Fibroblast of skin of back (primary cell): ENCODE measurements at regions not wholly inside any gene's neighbourhood (a gene's known extent, or its start where the extent isn't known, plus 50 kb on each side); places are given as distances from the start of the nearest gene placed in this dataset.
A peak's percentile ranks its signal among the peaks of the same experiment; 100 is the strongest.

Source experiments
- DNase-seq: peaks from one replicate; pipeline ENCODE4 v3.0.0-alpha.2; 2013

DNA sequence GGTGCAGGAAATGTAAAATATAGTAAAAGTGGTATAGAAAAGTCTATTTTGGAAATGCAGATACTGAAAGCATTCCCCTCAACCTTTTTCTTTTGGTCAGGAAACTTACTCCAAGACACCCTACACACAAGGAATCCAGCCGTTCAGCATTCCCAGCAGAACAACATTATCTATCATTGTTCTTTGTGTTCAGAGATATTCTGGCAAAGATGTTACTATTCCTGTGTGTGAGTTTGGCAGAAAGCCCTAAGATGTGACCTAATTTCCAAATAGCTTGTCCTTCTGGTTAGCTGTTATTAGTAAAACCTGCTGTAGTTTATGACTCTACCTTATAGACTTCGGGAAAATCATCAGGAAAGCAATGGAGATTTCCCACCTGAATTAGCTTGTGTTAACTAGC lies 78.1 kb upstream of the PELI1 start:
- DNase-seq = peak; percentile 31

DNA sequence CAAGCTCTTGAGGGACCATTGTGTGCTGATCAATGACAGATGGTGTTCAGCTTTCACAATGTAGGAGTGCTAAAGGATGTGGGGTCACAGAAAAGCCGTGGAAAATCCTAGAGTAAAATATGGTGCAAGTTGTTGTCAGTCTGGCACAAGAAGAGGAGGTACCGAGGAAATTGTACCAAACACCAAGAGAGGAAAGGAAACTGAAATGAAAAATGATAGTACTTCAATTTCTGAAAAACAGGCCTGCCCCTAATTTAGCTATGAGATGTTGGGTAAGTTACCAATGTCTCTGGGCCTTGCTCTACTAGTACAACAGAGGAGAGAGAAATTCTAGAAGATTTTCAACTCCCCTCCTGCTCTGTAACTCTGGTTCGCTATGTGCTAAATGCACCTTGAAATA lies 78.8 kb upstream of the PELI1 start:
- no peak for DNase-seq

DNA sequence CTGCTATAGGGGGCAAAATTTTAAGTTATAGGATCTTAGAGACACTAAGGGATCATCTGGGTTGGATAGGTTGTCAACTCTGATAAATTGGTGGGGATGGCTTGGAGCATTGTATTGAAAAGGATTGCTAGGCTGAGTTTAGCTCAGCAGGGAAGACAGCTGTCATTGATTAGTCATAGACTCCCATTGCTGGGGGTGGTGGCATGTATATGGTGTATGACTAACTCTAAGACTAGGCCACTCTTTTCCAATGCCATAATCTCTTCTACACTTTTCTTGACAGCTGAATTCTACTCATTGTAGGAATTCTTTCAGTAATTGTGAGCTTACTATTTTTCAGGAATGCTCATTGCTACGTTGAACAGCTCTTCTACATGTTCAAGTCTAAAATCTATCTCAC lies 81.3 kb upstream of the PELI1 start:
- DNase-seq = peak; percentile 86

DNA sequence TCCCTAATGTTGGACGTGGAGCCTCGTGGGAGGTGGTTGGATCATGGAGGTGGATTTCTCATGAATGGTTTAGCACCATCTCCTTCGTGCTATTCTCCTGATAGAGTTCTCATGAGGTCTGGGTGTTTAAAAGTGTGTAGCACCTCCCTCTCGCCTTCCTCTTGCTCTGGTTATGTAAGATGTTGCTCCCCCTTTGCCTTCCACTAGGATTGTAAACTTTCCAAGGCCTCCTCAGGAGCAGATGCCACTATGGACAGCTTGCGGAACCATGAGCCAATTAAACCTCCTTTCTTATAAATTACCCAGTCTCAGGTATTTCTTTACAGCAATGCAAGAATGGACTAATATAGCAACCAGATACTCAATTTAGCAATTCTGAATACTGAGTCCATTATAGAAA lies 82.4 kb upstream of the PELI1 start:
- DNase-seq = no peak

DNA sequence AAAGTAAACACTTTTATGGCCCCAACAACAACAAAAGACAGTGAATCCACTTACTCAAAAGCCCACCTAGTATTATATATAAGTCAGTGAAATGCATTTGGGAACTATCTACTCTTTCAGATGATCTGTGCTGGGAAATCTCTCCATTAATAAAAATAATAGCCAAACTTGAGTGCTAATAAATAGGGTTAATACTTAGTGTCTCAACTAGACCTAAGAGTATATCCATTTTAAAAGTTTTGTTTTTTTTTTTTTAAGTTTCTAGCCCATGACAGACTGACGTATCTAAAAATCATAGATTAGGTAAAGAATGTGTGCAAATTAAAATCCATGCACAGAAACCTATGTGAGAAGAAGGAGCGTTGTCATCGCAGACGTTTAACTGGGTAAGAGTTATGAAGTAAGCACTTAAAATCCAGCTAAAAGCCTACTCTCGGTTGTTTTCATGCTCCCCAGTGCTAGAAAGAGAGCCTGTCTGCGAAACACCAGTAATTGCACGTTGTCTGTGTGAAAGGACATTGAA lies 83.4 kb upstream of the PELI1 start:
- no peak for DNase-seq

DNA sequence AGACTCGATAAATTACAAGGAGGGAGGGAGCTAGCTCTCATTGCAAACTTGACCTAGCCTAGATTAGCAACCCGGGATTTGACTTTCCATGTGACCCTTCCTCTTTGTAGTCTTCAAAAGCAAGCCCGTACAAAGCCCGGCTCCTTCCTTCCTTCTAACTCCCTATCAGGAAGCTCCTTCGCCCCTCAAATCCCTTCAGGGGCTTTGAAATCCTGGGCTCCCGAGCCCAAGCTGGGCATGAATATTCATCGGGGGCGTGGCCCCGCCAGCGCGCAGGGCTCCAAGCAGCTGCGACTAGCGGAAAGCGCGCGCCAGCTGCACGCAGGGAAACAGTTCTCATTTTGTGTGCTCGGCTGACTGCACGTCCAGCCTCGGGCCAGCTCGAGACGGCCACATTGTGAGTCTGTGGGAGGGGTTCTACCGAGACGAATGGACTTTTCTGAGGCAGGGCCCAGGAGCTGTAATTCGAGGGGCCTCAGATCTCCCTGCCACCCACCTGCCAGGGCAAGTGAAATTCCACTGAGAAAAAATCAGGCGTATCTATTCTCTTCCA lies 84.0 kb upstream of the PELI1 start:
- peak; percentile 62 for DNase-seq

DNA sequence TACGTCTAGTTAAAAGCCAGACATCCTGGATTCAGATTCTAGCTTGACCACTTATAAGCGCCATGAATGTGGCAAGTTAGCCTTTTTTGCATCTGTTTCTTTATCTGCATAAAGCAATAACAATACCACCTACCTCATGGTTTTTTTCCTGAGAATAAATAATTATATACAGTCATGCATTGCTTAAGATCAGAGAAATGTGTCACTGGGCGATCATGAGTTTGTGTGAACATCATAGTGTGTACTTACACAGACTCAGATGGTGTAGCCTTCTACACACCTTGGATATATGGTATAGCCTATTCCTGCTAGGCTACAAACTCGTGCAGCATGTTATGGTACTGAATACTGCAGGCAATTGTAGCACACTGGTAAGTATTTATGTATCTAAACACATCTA lies 84.7 kb upstream of the PELI1 start:
- DNase-seq = no peak

DNA sequence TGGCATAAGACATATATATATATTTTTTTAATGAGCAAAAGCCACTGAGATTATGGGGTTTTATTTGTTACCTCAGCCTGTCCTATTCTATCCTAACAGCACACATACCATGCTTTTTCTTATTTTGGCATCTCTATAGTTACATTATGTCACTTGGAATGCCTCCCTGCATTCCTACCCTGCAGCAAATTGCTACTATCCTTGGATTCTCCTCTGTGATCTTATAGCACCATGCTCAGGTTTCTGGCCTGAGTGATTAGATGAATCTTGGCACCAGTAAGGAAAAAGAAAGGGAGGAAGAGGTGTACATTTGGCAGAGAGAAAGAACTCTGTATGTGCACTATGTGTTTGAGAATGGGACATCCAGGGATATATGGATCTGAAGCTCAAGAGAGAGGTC lies 86.3 kb upstream of the PELI1 start:
- peak; percentile 47 for DNase-seq

DNA sequence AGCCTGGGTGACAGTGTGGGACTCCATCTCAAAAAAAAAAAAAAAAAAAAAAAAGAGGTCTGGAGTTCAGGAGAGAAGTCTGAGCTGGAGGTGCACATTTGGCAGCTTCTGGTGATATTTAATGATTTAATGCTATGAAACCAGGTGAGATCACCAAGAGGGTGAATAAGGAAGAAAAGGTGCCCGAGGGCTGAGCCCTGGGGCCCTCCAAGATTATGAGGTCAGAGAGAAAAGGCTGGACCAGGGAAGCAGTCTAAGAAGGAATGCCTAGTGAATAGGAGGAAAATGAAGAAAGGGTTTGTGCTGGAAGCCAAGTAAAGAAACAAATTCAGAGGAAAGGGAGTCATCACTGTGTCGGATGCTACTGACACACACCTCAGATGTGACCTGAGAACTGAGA lies 88.0 kb upstream of the PELI1 start:
- no peak for DNase-seq

DNA sequence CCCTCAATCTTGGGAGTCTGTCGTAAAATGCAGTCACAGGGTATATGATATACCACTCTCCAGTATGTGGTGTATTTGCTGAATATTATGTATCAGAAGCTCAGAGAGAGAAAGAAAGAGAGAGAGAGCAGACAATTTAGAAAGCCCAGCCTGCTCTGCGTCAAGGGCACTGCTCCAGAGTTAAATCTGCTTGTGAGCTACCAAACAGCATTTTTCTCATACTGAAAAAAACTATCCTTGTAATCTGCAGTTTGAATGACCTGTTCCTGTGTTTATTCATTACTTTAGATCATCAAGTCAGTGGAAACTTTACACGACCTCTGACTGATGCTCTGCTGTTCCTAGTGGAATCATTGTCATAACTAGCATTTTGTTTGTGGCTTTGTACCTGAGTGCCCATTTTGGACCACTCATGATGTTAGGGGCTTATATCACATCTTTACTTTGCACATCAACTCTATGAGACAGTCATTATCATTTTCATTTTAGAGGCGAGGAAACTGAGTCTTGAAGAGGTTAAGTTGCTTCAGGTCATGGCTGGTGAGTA lies 89.2 kb upstream of the PELI1 start:
- no peak for DNase-seq

DNA sequence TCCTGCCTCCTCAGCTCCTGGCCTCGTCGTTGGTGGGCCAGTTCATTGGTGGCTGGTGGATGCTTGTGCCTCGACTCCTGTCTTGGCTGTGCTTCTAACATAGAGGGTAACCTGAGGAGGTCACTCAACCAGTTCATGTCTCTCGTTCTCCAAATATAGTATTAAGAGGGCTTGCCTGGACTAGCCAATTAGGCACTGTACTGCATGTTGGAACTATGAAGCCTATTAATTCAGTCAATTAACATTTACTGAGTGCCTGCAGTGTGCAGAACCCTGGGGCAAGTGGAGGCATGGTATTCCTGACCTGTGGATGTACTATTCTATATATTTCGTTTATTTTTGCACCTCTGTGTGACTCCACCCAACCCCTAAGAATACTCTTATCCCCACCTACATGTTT lies 89.9 kb upstream of the PELI1 start:
- DNase-seq = no peak

DNA sequence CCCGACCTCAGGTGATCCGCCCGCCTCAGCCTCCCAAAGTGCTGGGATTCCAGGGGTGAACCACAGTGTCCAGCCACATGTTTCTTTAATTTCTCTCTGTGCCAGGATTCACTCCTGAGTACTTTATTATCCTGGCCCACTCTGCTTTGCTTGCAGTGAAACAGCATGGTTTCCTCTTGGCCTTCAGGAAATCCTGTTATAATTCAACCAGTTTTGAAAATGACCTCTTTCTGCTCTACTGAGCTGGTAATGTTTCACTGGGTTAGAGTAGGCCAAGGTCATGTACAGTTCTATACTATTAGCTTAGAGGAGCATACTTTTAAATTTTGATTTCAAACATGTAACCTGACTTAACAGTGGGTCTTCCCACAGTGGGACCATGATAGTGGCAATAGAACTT lies 90.6 kb upstream of the PELI1 start:
- DNase-seq = no peak

DNA sequence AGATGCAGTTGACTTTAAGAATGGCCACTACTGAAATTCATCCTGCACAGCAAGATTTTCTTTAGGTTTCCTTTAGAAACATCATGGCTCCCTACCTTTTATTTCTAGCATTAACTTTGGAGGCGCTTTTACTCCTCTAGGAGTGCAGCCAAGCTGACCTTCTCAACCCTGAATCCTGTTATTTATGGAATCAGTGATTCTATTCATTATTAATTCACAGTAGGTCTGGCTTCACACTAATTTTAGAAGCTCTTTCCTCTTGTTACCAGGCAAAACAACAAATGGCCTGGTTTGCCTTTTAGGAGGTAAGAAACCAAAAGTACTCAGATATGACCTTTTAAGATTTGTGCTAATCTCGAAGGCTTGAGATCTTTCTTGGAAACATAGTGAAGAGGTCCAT lies 93.0 kb upstream of the PELI1 start:
- DNase-seq = no peak

DNA sequence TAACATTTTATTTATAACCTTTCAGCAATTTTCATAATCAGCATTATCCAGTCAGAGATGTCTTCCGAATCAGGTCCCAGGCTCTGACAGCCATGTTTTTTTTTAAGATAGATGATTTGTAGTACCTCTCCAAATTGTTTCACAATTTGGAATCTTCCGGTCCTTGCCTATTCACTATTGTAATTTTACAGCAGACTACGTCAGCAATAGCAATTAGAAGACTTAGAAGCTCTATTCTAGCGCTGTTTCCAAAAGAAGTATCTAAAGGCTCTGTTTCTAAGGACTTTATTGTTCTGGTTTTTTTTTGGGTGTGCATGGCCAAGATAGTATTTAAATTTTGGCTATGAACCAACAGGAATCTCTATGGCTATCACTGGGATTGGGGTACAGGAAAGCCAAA lies 94.6 kb upstream of the PELI1 start:
- no peak for DNase-seq

DNA sequence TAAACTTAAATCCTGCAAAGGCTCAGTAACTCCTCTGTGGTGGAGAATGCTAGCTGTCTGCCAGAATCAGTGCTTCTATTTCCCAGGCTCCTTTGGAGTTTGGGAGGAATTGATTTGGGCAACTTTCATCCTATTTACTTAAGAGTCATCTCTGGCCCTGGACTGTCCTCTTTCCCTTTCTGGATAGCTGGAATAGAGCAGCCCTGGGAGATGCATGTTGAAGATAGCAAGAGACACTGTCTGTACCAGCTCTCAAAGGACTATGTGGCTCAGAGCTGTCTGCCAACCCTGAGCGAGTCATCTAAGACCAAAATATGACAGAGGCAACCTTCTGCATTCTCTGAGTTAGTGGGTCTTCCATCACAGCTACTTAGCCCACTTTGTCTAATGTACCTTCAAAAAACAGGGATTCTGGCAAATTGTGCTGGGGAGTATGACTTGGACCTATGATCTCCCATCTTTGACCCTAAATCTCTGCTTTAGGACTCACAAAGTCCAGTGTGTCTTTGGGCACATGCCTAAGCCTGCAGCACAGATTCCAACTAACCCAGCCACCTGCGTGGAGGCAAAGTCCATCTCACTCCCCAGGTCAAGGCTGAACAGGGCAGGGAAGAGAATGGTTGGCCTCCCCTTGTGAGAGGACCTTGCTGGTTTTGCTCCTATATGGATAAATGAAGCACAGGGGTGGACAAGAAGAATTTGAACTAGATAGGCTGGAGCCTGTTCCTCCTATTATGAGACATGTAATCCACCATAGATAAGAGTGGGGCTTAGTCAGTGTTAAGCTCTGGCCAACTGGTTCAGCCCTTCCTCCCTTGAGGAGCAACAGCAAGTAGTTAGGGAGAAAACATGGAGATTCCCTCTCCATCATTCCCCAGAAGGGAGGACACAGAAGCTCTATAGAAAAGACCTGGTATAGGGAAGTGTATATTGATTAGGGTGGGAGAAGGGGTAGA lies 99.1 kb upstream of the PELI1 start:
- peak; percentile 15 for DNase-seq

DNA sequence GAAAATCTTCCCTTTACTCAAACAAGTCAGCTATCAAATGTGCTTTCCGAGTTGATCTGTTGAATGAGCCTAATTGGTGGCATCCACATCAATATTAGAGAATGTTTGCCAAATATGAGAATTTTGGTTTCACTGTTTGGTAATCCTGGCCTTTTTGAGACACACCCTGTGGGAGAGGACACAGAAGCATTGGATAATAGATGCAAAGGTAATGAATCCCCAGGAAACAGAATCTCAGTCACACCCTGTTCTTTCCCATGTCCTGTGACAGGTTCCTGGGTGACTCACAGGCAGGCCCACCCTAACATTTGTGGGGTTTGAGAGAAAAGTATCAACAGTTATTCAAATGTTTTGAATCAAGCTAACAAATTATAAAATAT lies 99.8 kb upstream of the PELI1 start:
- no peak for DNase-seq

DNA sequence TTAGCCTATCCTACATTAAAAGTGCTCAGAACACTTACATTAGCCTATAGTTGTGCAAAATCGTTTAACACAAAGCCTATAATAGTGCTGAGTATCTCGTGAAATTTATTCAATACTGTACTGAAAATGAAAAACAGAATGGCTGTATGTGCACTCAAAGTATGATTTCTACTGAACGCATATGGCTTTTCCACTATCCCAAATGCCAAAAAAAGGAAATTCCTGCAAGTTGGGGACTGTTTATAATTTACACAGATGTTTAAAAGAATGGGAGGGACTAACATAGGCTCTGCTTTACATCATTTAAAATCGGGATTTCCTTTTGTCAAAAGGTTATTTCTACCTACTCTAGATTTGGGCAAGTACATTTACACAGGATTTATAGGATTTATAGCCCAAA lies 101.4 kb upstream of the PELI1 start:
- DNase-seq = no peak

DNA sequence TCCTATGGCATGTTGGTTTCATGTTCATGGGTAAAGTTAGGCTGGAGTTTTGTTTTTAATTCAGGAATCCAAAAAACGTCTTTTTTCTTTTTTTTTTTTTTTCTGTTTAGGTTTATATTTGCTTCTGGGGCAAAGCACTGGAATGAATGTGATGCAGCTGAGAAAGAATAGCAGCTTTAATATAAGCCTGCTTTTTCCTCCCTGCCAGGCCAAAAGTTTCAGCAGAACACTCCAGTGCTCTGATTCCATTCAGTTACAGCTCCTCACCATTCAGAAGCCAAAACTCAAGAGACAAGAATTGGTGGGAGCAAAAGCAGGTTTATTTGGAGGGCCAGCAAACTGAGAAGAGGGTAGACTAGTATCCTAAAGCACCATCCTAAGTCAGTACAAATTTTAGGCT lies 102.7 kb upstream of the PELI1 start:
- no peak for DNase-seq

DNA sequence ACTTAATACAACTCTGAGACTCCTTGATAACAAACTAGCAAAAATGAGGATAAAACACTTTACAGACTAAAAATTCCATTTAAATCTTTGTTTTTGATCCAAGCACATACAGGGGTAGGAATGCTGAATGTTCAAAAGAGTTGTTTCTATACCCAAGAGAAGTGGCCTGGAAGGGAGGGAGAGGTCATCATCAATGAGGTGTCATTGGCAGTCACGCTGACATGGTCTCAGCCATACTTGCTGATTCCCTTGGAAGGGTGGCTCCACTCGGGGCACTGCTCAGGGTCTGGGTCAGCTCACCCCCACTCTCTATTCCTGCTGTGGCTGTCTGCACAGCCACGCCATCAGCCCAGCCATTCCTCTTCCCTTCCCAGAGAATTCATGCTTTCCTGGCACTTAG lies 105.2 kb upstream of the PELI1 start:
- DNase-seq = no peak

DNA sequence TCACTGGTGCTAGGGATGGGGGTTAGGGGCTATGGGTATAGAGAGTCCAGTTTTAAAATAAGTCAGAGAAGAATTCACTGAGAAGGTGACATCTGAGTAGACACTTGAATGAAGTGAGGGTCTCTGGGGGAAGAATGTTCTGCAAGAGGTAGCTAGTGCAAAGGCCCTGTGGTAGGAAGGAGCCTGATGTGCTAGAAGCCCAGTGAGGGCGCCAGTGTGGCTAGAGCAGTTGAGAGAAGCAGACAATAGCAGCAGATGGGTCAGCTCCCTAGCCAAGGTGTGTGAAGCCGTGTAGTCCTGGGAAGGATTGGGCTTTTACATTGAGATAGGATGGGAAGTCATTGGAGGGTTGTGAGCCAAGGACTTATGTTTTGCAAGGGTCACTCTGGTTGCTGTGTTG lies 105.8 kb upstream of the PELI1 start:
- no peak for DNase-seq

DNA sequence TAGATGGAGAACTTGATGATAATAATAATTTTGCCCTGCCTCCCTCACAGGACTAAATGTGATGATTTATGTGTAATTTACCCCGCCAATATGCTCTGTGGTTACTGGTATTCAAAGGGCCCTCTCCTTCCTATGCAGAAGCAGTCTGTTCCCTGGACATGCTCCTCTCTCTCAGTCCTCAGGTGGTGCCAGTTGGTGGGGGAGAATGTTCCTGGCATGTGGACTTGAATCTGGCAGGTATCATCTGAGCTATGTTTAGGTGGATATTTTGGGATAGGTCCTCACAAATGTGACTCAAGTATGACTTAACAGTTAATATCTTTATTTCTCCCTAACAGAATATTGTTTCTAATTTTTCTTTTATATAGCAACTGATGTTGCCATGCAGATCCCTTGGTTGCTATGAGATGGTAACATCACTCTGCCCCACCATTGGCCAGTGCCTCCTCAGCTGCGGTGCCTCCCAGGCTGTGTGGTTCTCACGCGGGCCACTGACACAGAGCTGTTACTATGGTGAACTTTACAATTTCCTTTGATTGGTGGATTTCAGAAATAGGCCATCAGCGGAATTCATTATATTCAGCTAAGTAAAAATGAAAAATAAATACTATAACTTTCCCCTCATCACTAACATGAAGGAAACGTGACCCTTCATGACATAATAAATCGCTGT lies 106.7 kb upstream of the PELI1 start:
- no peak for DNase-seq

DNA sequence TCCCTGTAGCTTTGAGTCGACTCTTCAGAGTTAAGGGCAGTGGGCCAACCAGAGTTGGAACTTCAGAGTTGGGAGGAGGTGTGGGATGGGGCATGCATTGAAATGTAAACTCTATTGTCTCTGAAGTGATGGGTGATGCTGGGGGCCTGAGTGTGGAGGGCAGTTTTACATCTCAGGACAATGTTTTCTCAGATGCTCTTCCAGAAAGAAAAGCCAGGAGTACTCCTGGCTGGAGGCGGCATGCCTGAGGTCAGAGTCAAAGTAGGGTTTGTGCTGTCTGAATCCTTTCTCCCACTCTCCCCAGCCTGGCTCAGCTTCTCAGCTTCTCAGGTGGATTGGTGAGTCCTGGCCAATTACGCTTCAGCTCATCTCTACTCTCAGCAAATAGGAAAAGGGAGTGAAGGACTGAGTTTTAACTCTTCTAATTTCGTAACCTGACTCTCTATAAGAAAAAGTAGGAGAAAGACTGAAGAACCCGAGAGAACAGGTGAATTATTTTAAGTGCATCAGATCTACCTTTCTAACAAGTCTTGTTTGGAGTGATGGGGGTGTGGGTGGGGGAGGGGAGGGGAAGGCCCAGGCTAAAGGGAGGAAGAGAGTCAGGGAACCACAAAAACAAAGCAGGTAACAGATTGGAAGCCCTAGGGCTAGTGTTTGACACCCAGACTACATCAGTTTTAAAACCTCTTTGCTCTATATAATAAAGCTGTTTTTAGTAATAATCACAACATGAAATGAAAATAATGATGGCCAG lies 107.5 kb upstream of the PELI1 start:
- DNase-seq = no peak
